Stimulated activated CD8-positive, alpha-beta memory T cell treated with anti-CD3 and anti-CD28 coated beads, Interleukin-12 subunit alpha, Interleukin-12 subunit beta, amount 100 ng/mL, for 4 hours (primary cell): ENCODE measurements at regions not wholly inside any gene's neighbourhood (a gene's known extent, or its start where the extent isn't known, plus 50 kb on each side); places are given as distances from the start of the nearest gene placed in this dataset.

Experiments used
- DNase-seq: peaks from one replicate; pipeline ENCODE4 v3.0.0-alpha.2; 2020; ENCODE audit warnings: low read depth

- no peak for DNase-seq
Observed at GRCh38 chr5:96072138-96072790, 110.6 kb upstream of the ELL2 start.

- DNase-seq: no peak
Observed at GRCh38 chr5:96070622-96071225, 109.1 kb upstream of the ELL2 start.

DNA sequence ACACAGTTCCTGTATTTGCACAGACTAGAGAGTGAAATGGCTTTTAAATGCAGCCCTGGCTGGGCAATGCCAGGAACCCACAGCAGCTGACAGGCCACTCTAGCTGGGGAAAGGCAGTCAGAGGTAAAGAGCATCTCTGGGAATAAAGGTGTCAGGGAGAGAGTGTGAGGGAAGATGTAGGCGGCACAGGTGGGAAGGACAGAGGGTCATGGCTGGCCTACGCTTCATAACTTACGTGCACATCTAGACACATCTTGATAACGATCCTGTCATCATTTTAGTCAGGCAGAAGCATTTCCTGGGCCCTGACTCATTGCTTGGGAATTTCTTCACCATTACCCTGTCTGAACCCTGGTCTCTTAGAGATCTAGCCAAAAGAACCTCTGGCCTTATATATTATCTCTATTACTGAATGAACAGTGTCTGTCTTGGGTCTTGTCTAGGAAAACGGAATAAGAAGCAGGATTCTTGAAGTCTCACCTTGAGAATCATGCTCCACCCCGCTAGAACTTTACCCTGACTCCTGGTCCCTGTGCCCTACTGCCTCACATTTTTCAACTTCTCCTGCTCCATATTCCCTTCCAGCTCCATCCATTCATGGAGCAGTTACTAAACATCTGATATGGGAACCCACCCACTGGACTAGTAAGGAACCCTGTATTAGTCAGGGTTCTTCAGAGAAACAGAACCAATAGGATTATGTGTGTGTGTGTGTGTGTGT, 106.4 kb upstream of the ELL2 start:
- no peak for DNase-seq

- DNase-seq: no peak
Observed at GRCh38 chr5:96067251-96067650, 105.6 kb upstream of the ELL2 start.

DNA sequence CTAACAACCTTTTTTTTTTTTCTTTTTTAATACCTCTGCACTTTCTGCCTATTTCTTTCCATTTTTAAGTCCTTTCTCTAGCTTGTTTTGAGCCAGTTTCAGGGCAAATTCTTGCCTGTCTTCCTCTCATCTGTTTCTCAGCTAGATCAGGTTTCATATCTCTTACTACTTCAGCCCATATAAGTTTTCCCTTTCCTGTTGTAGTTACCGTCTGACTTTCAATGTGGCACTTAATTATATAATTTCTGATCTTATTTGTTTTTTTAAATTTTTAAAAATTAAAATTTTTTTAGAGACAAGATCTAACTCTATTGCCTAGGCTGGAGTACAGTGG, 104.7 kb upstream of the ELL2 start:
- no peak for DNase-seq

- no peak for DNase-seq
Observed at GRCh38 chr5:96065685-96066385, 104.2 kb upstream of the ELL2 start.

- no peak for DNase-seq
Observed at GRCh38 chr5:96064877-96065276, 103.2 kb upstream of the ELL2 start.

- DNase-seq: no peak
Observed at GRCh38 chr5:96062836-96063235, 101.2 kb upstream of the ELL2 start.

DNA sequence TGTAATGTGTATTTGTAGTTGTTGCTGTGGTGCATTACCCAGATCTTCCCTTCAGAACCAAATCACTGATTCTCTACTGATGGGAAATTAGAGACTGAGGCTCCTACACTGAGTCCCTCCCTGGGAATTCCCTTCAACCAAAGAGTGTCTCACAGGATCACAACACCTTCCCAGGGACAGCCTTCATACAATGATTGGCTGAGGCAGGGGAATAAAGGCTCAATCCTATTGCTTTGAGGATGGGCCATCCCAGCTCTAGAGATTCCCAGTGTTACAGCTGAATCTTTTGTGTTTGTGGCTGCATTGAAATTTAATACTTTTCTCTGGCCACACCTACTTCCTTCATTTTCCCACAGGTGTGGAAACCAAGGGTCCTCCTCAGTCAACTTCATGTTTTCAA, 96.4 kb upstream of the ELL2 start:
- DNase-seq: no peak

DNA sequence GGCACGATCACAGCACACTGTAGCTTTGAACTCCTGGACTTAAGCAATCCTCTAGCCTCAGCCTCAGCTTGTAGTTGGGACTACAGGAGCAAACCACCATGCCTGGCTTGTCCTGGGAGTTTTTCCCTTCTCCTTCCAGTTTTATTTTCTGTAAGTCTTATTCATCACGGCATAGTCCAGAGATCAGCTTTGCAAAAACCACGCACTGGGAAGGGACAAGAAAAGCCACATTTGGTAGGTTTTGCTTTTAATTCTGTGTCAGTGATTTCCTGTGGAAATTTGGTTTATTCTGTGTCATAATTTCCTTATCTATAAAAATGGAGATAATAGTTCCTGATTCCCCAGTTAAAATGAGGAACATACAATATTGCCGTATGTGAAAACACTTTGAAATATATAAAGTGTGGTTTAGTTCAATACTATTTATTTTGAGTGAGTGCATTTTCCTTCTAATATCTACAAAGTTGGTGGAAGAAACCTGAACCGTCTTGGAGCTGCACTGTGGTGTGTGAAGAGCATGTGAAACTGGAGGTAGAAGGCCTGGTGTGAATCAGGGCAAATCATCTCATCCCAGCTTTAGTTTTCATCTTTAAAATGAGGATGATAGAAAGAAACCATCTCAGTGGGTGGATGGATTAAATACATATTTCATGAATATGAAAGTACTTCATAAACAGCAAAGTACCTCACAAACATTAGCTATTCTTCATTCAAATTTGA, 92.8 kb upstream of the ELL2 start:
- DNase-seq: no peak

DNA sequence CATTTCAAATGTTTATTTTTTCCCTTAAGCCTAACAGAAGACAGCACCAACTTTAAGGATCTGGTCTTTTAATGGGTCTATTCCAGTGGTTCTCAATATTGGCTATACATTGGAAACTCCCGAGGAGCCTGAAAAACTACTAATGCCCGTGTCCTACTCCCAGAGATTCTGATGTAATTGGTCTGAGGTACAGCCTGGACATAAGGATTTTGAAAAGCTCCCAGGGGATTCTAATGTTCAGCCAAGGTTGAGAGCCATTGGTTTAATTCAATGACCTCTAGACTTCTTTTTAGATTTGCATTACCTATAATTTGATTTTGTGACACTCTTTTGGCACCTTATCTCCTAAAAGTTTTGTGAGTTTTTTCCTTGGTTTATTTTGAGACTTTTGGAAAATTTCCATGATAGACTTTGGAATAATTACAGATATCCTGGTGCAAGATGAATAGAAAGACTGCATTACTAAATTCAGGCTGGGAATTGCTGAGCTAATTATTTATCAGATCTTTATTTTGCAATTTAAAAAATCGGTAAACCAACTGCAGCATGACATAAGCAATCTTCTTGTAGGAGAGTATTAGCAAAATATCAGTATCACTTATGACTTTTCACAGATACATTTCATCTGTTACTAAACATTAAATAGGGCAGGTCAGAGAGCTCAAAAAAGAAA, 91.5 kb upstream of the ELL2 start:
- DNase-seq: no peak

GRCh38 chr5:96052374-96052773, 90.7 kb upstream of the ELL2 start:
- no peak for DNase-seq

- DNase-seq: no peak
Observed at GRCh38 chr5:96051401-96051830, 89.8 kb upstream of the ELL2 start.

DNA sequence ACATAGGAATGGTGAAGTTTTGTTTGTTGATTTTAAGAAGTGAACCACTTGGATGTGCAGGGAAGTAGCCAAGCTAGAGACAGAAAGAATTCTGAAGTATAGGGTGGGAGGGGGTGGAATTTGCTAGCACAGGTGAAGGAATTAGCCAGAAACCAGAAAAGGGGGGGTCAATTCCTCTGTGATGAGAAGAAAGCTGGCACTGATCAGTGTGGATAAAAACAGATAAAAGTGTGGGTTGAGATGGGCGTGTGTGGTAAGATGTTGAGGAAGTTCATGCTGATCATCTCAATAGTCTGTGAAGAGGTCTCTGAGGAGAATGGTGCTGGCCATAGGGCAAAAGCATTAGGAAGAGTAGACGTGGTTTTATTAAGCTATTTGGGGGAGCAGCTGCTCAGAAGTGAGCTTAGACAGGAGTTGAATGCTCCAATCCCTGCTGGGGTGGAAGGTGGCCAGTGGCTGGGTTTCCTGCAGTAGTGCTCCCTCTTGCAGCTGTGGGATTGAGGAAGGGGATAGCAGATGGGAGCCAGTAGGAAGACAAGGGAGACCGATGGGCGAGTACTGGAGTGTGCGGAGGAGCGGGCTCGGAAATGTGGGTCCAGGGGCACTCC, 88.7 kb upstream of the ELL2 start:
- no peak for DNase-seq

DNA sequence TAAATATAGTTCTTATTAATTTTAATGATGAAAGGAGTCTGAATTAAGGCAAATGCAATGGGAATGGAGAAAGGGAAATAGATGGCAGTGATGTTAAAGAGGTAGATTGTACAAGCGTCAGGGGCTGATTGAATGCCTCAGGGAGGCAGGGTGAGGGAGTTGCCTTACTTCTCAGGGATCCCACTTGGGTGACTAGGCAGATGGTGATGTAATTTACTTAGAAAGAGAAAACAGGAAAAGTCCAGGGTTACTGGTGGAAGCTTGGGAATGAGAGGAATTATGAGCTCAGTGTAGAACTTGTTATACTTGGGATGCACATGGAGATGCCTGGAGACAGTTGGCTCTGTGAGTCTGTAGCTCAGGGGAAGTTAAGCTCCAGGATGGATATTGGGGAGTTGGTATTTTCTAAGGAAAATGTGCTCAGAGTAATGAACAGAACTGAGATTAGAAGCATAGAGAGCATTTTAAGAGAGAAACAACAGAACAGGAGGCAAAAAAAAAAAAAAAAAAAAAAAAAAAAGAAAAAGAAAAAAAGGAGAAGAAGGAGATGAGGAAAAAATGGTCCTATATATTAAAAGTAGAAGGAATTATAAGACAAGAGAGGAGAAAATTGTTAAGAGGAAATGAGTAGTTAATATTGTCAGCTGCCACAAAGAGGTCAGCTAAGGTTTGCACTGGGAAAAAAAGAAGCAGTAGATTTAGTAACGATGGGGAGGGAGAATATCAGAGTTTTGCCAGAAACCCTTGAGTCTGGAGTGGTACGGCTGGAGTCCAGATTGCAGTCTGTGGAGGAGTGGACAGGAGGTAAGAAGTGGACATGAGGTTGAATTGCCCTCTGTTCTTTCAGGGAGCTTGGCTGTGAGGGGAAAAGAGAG, 88.0 kb upstream of the ELL2 start:
- DNase-seq: no peak

GRCh38 chr5:96048763-96049162, 87.1 kb upstream of the ELL2 start:
- DNase-seq: no peak

DNA sequence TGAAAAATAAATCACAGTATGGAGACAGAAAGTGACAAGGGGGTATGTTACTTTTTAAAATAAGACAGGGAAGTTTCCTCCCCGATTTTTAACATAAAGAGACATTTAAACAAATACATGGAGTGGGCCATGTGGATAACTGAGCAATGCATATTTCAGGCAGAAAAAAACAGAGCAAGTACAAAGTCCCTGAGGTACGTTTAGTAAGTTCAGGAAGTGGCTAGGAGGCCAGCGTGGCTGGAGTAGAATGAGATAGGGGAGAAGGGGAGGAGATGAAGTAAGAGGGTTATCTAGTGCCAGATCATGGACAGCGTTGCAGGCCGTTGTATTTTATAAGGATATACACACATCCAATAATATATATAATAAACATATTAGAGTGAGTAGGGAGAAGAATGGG, 84.2 kb upstream of the ELL2 start:
- no peak for DNase-seq

GRCh38 chr5:96043446-96043845, 81.8 kb upstream of the ELL2 start:
- no peak for DNase-seq

DNA sequence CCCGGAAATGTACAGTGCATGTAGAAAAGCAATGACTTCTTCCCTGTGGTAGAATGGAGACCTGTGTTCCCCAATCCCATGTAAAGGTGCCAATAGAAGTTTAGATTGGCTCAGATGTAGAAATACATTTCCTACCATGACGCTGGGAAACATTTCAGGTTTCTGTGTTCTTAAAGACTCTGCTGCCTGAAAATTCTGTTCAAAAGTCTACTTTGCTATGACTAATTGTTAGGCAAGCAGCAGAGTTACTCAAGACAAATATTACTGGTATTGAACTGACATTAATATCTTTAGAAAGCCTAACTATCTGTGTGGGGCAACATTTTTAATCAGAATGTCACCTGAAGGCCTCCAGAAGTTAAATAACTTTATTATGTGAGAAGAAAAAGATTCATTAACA, 75.5 kb upstream of the ELL2 start:
- DNase-seq: no peak

DNA sequence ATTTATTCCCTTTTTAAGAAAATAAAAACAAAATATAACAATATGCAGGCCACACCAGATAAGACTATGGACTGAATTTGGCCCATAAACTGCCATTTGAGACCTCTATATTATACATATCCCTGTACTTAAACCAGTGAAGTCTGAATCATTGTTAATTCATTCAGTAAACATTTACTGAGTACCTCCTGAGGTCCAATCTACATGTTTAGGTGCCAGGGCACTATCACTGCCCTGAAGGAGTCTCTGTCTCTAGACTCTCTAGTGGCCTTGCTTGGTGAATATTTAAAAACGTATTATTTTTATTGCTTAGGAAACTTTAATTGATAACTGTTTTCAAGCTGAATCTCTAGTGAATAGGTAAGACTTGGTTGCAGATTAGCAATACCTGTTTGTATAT, 74.7 kb upstream of the ELL2 start:
- no peak for DNase-seq
